Eye (tissue), 1 donor: ENCODE measurements at regions not wholly inside any gene's neighbourhood (a gene's known extent, or its start where the extent isn't known, plus 50 kb on each side); places are given as distances from the start of the nearest gene placed in this dataset.

Experiments
- DNase-seq: peaks from one replicate; pipeline ENCODE4 v3.0.0-alpha.2; 2015

DNA sequence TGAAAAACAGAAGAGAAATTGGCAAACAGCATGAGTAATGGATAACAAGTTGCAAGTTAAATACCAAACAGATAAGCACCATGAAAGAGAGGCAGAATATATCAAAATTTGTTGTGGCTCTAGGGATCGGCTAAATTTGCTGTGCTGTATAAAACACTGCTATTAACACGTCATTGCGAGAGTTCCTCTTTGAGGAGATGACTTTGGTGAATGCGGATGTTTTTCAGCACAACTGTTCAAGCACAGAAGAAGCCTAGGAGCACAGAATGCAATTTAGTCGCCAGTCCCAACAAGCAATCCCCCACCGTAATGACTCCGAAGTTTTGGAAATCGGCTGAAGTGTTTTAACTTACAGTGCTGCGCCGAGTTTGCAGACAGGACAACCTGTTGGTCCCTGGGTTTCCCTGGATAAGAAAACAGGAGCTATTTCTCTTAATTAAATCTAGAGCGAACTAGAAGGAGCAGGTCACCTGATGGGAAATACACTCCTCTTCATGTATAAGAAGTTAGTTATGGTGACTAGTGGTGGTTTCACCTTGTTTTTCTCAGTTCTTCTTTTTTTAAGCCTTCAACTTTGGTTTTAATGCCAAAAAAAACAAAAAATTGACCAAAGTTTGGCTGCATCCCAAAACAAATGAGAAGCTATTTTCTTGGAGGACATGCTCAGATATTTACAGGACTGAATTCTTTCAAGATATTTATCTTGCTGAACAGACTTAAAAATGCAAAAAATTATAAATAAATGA is 454.1 kb upstream of the SALL3 start:
- peak; percentile 39 for DNase-seq

DNA sequence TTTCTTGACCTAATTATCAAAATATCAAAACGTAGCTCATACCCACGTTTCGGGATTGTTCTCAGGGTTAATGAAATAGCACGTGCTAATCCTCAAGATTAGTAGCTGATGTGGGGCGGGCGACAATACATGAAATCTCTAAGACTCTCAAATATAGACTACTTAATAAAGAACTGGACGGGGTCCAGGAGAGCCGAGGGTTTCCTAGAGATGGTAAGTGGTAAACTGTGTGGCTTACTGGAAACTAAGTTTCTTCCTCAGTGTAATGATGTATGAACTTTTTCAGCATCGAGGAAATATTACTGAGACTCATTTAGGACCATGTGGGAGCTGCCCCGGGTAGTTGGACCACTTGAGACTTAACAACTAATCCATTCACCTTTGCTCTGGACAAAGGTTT is 453.3 kb upstream of the SALL3 start:
- no peak for DNase-seq

GRCh38 chr18:78526923-78527711 is 452.5 kb upstream of the SALL3 start:
- DNase-seq: no peak

DNA sequence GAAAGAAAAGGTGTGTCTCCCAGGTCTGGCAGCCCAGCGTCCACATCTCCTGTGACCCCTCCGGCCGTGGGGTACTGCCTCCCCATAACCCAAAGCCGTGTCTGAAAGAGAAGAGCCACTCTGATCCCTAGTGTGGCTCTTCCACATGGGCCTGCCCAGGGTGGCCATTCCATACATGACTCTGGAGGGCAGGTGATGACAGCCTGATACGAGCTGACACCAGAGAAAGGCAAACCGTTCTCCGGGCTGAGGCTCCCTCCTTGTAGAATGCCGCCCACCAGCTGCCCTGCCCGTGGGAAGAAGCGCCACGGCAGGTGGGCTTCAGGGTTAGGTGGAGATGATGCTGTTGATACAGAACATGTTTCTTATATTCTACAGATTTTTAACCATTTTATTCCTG is 451.6 kb upstream of the SALL3 start:
- no peak for DNase-seq

GRCh38 chr18:78528411-78529258 is 451.0 kb upstream of the SALL3 start:
- DNase-seq: peak; percentile 60

DNA sequence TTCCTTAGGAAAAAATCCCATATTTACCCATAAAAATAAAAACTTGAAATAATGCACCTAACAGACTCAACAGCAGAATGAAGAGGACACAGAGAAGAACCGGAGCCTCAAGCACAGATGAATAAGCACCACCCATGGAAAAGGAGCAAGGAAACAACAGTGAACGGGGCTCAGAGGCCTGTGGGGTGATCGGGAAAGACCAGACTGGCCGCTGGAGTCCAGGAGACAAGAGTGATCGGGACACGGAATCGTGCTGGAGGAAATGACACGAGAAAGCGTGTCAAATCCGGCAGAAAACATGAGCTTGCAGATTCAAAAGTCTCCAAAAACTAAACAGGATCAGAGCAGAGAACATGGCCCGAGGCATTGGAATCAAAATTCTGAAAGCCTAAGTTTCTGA is 448.0 kb upstream of the SALL3 start:
- no peak for DNase-seq

GRCh38 chr18:78538669-78539440 is 440.8 kb upstream of the SALL3 start:
- DNase-seq: no peak

DNA sequence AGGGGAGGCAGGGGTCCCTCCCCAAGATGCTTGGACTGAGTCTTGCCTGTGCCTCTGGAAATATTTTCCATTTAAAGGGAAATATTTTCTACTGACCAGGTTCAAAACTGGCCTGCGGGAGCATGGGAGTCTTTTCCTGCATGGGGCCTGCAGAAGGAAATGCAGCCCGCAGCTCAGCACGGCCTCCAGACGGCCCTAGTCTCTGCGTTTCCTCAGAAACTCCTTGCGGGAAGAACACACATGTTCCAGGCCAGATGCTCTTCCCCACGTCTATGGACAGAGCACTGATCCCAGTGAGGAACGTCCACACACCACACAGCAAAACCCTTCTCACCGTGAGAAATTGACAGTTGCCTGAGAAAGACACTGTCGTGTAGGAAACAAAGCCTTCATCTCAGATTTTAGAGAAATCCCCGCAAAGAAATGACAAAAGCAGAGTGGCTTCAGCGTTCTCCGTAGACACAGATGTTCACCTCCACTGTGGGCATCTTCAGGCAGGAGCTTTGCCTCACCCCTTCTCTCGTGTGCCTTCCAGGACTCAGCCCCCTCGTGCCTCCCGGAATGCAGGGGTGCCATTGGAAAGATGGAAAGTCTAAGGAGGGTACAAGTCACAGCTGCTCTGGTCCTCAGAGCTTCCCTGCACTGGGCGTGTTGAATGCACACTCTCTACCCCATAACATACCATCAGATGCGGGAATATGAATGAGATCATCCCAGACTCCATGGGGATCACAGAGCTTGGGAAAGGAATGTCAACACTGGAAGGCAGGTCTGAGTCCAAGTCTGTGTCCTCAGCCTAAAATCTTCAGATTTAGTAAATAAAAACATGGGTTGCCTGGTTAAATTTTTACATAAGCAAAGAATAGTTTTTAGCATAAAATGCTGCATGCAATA is 438.7 kb upstream of the SALL3 start:
- peak; percentile 56 for DNase-seq

- peak; percentile 33 for DNase-seq
These were observed 437.4 kb upstream of the SALL3 start for GRCh38 chr18:78542204-78542603.

- DNase-seq: no peak
These were observed 436.4 kb upstream of the SALL3 start for GRCh38 chr18:78543201-78543725.

DNA sequence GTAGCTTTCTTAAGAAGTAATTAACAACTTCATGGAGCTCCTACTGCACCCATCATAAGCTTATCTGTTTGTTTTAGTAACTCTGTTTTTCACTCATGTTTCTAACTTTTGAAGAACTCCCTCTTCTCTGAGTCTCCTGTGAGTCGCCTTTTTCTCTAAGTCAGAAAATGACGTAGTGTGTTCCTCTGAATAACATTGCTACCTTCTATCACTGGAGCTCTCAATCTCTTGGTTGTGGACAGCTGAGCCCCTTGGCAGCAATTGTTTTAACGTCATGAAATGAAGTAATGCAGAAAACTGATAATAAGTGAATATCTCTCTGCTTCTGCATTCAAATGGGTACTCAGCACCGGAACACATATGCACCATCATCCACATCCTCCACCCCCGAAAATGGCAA is 433.3 kb upstream of the SALL3 start:
- DNase-seq: no peak

- DNase-seq: no peak
These were observed 431.8 kb upstream of the SALL3 start for GRCh38 chr18:78547817-78548216.

DNA sequence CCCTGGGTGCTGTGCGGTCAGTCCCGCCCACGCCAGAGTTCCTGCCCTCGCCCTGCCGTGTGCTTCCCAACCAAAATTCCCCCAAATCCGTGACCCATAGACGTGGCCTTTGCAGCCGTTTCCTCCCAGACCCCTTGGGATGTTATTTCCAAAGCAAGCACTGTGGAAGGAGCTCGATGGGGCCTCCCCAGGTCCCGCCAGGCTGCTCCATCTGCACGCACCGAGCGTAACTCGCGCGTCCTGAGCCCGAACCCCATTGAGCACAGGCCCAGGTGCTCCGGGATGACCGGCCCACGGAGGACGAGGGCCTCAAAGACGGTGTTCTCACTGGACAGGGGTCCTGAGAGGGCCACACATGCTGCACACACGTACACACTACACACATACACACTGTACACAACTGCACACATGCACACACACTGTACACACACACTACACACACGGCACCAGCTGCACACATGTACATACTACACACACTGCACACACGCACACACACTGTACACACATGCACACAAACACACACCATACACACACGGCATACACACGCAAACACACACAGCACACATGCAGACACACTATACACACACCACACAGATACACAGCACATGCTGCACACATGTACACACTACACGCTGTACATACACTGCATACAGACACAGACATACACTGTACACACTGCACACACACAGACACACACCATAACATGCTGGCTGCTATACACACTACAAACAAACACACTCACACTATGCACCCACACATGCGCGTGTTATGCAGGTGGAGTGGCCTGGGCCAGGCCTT is 431.2 kb upstream of the SALL3 start:
- DNase-seq: no peak

GRCh38 chr18:78549971-78550370 is 429.6 kb upstream of the SALL3 start:
- DNase-seq: no peak

DNA sequence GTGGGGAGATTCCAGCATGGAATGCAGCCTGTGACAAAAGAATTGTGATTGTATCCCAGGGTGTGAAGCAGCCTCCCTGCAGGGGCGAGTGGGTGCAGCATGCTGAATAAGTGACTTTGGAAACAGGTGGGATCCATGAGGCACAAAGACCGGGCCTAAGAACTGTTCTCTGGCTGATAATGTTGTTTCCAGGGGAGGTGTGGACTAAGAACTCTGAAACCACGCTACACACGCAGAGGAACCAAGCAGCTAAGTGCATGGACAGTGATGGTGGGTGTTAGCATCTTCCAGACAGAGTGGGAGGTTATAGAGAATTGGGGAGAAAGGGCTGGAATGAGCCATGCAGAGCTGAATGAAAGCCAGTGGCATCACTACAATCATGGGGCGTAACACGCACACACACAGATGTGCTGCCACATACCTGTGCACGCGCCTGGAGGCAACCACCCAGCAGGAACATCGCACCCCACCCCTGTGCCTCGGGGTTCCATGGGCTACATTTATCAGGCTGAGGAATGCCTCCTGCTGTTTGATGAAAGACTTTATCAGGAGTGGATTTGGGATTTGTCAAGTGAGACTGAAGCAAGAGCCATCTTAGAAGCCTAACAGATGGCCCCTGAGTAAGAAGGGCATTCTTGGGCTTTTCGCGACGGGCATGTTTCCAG is 424.5 kb upstream of the SALL3 start:
- no peak for DNase-seq

DNA sequence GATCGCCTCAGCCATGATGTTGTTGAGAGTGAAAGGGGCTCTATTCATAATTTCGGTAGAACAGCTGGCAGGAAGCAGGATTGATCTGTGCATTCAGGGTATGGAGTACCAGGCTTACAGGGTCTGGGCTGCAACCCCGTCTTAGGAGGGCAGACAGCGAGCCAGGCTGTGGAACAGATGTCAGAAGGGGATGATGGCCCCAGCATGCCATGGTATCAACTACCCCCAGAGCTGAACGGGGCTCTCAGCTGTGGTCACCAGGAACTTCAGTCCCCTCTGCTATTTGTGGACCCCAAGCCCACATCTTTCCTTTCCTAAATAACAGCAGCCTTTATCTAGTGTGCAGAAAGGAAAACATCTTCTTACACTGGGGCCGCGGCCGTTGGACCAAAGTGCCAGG is 422.2 kb upstream of the SALL3 start:
- no peak for DNase-seq

GRCh38 chr18:78558101-78558810 is 421.4 kb upstream of the SALL3 start:
- DNase-seq: no peak

DNA sequence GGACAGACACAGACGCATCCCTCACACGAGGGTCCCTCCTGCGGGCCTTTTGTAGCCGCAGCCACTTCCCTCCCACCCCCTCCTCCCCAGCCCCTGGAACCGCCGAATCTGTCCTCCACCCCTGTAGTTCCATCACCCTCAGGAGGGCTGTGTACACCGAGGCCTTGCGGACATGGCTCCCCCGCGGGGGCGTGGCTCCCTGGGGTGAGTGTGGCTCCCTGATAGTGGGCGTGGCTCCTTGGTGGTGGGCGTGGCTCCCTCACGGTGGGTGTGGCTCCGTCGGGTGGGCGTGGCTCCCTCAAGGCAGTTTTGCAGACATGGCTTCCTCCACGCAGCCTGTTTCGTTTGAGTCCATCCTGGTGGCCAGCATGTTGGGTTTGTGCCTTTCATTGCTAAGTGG is 420.7 kb upstream of the SALL3 start:
- DNase-seq: no peak

- no peak for DNase-seq
These were observed 420.0 kb upstream of the SALL3 start for GRCh38 chr18:78559584-78559983.
